ENCODE measurements at regions not wholly inside any gene's neighbourhood (a gene's known extent, or its start where the extent isn't known, plus 50 kb on each side); places are given as distances from the start of the nearest gene placed in this dataset.
"Not testable (repeated sequence)": the region's sequence is repeated elsewhere in the genome, so short reads cannot be mapped to it uniquely, and the experiment has no call there.

DNA sequence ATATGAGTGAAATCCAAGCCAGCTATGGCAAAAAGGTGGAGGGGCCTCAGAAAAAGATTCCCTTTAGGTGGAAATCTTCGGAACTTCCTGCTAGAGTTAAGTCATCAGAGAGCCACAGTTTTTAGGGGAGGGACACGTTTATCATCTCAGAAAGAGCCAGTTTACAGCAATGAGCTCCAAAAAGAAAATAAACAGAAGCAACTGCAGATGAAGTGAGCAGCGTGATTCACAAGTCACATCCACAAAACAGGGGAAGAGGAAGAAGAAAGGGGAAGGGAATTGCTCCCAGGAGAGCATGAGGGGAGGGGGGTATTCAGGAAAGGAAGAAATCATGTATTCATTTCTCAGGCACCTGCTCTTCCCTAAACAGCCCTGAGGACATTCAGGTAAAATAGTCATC is 156.2 kb upstream of the FOXK1 start:
- DNase-seq (ENCODE audit: extremely low spot score), result no peak
- CTCF ChIA-PET, result no interaction called here
- TF ChIP-seq, protein P1, sequence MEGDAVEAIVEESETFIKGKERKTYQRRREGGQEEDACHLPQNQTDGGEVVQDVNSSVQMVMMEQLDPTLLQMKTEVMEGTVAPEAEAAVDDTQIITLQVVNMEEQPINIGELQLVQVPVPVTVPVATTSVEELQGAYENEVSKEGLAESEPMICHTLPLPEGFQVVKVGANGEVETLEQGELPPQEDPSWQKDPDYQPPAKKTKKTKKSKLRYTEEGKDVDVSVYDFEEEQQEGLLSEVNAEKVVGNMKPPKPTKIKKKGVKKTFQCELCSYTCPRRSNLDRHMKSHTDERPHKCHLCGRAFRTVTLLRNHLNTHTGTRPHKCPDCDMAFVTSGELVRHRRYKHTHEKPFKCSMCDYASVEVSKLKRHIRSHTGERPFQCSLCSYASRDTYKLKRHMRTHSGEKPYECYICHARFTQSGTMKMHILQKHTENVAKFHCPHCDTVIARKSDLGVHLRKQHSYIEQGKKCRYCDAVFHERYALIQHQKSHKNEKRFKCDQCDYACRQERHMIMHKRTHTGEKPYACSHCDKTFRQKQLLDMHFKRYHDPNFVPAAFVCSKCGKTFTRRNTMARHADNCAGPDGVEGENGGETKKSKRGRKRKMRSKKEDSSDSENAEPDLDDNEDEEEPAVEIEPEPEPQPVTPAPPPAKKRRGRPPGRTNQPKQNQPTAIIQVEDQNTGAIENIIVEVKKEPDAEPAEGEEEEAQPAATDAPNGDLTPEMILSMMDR (IDR thresholded peaks at IDR 0.05; ENCODE audit: control extremely low read depth, extremely low read depth, low read depth, missing control alignments), result no peak
- POLR2A ChIA-PET, result no interaction called here

DNA sequence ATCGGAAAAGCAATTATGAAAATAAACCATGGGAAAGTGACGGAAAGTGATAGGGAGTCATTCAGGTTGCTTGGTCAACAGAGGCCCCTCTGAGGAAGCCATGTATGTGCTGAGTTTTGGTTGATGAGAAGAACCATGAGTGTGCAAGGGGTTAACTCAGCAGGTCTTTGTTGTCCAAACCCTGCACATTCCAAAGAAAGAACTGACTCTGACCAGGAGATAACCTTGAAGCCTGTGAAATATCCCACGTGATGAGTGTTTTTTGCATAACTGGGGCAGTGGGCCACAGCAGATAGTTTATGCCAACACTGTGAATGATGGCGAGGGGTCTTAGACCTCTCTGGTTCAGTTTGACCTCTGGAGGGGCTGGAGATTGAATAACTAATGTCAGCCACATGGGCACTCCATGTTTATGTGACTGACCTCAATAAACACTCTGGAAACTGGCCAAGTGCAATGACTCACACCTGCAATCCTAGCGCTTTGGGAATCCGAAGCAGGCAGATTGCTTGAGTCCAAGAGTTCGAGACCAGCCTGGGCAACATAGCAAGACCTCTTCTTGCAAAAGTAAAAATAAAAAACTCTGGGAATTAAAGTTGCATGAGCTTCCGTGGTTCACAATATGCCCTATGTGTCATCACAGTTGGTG is 154.0 kb upstream of the FOXK1 start:
- POLR2A ChIA-PET, result no interaction called here
- CTCF ChIA-PET, result no interaction called here
- TF ChIP-seq, protein P1 (IDR thresholded peaks at IDR 0.05; ENCODE audit: control extremely low read depth, extremely low read depth, low read depth, missing control alignments), result no peak
- no peak for DNase-seq (ENCODE audit: extremely low spot score)

DNA sequence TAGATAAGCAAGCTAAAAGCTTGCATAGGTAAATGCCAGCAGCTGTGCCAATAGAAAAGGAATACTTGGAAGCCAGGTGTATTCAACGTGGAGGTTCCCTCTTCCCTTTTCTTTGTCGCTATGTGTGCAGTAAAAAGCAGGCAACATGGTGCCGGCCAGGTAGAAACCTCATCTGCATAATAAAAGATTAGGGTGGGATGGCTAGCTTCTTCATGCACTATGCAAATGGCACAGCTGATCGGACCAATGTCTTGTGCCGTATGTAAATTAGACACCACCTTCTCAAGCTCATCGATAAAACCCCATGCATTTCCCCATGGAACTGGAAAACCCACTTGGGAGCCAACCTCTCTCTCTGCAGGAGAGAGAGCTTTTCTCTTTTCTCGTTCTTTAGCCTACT is 150.9 kb upstream of the FOXK1 start:
- TF ChIP-seq, protein P1 (IDR thresholded peaks at IDR 0.05; ENCODE audit: control extremely low read depth, extremely low read depth, low read depth, missing control alignments), result no peak
- CTCF ChIA-PET, result no interaction called here
- DNase-seq (ENCODE audit: extremely low spot score), result no peak
- POLR2A ChIA-PET, result no interaction called here

DNA sequence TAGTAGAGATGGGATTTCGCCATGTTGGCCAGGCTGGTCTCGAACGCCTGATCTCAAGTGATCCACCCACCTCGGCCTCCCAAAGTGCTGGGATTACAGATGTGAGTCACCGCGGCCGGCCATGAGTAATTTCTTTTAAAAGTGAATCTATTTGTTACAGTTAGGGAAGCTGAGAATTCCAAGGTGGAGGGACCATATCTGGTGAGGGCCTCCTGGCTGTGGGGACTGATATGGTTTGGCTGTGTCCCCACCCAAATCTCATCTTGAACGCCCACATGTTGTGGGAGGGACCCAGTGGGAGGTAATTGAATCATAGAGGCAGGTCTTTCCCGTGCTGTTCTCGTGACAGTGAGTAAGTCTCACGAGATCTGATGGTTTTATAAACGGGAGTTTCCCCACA is 148.8 kb upstream of the FOXK1 start:
- DNase-seq (ENCODE audit: extremely low spot score); CTCF ChIA-PET: not testable (repeated sequence)

DNA sequence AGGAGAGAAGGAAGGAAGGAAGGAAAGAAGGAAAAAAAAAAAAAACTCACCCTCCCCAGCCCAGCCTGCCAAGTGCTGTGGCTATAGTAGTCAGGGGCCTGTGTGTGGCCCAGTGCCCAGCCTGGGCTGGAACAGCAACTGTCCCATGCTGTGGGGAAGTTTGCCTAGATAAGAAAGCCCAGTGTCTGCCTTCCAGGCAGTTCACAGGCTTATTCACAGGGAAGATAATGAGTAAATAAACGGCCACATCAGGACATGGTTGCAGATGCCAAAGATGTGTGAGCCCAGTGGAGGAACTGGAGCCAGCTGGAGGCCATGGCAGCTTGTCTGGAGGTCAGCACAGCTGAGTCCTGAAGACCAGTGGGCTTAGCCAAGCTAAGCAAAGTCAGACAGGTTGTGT is 132.4 kb upstream of the FOXK1 start:
- CTCF ChIA-PET, result no interaction called here
- TF ChIP-seq, protein P1 (IDR thresholded peaks at IDR 0.05; ENCODE audit: control extremely low read depth, extremely low read depth, low read depth, missing control alignments), result no peak
- POLR2A ChIA-PET, result no interaction called here
- no peak for DNase-seq (ENCODE audit: extremely low spot score)

More for the DNA sequence above, 148.8 kb upstream of the FOXK1 start:
- POLR2A ChIA-PET, result not testable (repeated sequence)

DNA sequence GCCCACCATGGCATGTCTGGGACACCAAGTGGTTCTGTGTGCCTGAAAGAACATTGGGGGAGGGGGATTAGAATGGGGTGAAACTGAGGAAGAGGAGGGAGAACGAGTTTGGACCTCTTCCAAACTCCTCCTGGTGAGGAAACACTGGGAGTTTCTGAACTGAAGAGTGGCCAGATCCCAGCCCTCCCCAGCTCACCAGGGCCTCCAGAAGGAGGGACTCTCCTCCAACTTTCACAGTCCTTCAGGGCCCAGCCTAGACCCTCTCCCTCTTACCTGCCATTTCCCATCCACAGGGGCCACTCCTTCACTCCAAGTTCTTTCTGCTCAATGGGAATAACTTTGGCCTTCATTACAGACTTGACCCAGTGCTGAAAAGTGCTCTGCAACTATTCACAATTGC is 132.0 kb upstream of the FOXK1 start:
- TF ChIP-seq, protein P1 (IDR thresholded peaks at IDR 0.05; ENCODE audit: control extremely low read depth, extremely low read depth, low read depth, missing control alignments), result no peak
- ChIA-PET POLR2A (no interaction called here), CTCF (no interaction called here)
- no peak for DNase-seq (ENCODE audit: extremely low spot score)

DNA sequence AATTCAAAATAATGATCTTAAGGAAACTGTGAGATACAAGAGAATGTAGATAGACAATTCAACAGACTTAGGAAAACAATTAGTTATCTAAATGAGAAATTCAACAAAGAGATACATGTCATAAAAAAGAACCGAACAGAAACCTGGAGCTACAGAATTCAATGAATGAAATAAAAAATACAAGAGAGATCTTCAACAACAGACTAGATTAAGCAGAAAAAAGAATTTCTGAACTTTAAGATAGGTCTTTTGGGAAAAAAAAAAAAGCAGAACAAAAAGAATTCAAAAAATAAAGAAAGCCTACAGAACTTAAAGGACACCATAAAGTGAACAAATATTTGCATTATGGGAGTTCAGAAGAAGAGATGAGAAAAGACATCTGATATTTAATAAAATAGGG is 129.1 kb upstream of the FOXK1 start:
- TF ChIP-seq, protein P1 (IDR thresholded peaks at IDR 0.05; ENCODE audit: control extremely low read depth, extremely low read depth, low read depth, missing control alignments), result no peak
- DNase-seq (ENCODE audit: extremely low spot score), result no peak
- CTCF ChIA-PET, result no interaction called here
- POLR2A ChIA-PET, result no interaction called here

Measured in GM10248 (cell line).